ENCODE measurements at regions not wholly inside any gene's neighbourhood (a gene's known extent, or its start where the extent isn't known, plus 50 kb on each side); places are given as distances from the start of the nearest gene placed in this dataset.

DNA sequence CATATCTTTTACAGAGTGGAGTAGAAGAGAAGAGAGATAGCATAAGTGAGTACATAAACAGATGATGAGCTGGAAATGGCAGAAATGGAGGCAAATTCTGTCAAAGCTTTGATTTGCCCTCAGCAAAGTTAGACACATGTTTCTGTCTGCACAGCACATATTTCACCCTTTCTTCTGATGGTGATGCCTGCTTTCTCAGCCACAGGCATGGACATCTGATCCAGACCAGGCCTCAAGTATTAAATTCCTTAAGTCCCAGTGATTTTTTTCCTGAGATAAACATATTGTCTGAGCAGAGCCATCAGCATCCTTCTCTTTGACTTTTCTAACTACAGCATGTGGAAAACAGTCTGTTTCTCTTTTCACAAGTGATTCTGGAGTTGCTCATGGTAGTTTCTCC, 409.8 kb downstream of the MAN2A1 start:
- no peak overlapping the region for H3K27ac ChIP-seq (replicated peaks)
- TF ChIP-seq, protein P1, sequence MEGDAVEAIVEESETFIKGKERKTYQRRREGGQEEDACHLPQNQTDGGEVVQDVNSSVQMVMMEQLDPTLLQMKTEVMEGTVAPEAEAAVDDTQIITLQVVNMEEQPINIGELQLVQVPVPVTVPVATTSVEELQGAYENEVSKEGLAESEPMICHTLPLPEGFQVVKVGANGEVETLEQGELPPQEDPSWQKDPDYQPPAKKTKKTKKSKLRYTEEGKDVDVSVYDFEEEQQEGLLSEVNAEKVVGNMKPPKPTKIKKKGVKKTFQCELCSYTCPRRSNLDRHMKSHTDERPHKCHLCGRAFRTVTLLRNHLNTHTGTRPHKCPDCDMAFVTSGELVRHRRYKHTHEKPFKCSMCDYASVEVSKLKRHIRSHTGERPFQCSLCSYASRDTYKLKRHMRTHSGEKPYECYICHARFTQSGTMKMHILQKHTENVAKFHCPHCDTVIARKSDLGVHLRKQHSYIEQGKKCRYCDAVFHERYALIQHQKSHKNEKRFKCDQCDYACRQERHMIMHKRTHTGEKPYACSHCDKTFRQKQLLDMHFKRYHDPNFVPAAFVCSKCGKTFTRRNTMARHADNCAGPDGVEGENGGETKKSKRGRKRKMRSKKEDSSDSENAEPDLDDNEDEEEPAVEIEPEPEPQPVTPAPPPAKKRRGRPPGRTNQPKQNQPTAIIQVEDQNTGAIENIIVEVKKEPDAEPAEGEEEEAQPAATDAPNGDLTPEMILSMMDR (IDR thresholded peaks at IDR 0.05; ENCODE audit: insufficient read depth, low read length) = no peak
- TF ChIP-seq POLR2AphosphoS5 (IDR thresholded peaks at IDR 0.05; ENCODE audit: low read depth) (no peak), GABPA (IDR thresholded peaks at IDR 0.05; ENCODE audit: low read depth) (no peak)
- DNase-seq (ENCODE audit: low read depth in 1 of 2, low spot score in 1 of 2) = no peak
- H3K4me3 ChIP-seq (replicated peaks; ENCODE audit: insufficient read depth, low read length) = no peak overlapping the region
- H3K27me3 ChIP-seq (ENCODE audit: insufficient read depth, poor library complexity, severe bottlenecking) = no peaks in the 10 kb centered on the region

DNA sequence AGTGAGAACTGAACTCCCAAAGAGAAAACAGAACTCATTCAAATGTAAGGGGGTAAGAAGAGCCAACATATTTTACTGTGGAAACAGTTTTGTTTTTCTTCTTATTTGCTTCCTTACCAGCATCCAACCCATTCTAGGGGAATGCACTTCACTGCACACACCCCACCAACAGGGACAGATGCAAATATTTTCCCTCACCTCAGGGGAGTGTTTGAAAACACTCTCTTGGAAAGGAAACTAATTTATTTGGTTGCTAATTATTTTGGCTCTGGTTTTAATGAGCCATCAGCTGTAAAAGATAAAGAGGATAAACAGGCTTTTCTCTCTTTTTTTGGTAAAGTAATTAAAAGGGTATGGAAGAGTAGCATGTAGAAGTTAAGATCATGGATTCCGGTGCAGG, 413.4 kb downstream of the MAN2A1 start:
- no peak overlapping the region for H3K27ac ChIP-seq (replicated peaks)
- no peak for DNase-seq (ENCODE audit: low read depth in 1 of 2, low spot score in 1 of 2)
- H3K4me3 ChIP-seq (replicated peaks; ENCODE audit: insufficient read depth, low read length) = no peak overlapping the region
- TF ChIP-seq, protein P2, sequence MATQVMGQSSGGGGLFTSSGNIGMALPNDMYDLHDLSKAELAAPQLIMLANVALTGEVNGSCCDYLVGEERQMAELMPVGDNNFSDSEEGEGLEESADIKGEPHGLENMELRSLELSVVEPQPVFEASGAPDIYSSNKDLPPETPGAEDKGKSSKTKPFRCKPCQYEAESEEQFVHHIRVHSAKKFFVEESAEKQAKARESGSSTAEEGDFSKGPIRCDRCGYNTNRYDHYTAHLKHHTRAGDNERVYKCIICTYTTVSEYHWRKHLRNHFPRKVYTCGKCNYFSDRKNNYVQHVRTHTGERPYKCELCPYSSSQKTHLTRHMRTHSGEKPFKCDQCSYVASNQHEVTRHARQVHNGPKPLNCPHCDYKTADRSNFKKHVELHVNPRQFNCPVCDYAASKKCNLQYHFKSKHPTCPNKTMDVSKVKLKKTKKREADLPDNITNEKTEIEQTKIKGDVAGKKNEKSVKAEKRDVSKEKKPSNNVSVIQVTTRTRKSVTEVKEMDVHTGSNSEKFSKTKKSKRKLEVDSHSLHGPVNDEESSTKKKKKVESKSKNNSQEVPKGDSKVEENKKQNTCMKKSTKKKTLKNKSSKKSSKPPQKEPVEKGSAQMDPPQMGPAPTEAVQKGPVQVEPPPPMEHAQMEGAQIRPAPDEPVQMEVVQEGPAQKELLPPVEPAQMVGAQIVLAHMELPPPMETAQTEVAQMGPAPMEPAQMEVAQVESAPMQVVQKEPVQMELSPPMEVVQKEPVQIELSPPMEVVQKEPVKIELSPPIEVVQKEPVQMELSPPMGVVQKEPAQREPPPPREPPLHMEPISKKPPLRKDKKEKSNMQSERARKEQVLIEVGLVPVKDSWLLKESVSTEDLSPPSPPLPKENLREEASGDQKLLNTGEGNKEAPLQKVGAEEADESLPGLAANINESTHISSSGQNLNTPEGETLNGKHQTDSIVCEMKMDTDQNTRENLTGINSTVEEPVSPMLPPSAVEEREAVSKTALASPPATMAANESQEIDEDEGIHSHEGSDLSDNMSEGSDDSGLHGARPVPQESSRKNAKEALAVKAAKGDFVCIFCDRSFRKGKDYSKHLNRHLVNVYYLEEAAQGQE (IDR thresholded peaks at IDR 0.05; ENCODE audit: insufficient replicate concordance, low read depth) = no peak
- TF ChIP-seq GABPA (IDR thresholded peaks at IDR 0.05; ENCODE audit: low read depth) = no peak
- TF ChIP-seq, protein P1 (IDR thresholded peaks at IDR 0.05; ENCODE audit: insufficient read depth, low read length) = no peak
- no peak for TF ChIP-seq SPI1 (IDR thresholded peaks at IDR 0.05; ENCODE audit: borderline replicate concordance, low read depth)
- TF ChIP-seq POLR2AphosphoS5 (IDR thresholded peaks at IDR 0.05; ENCODE audit: low read depth) = no peak
- H3K27me3 ChIP-seq (ENCODE audit: insufficient read depth, poor library complexity, severe bottlenecking) = no peaks in the 10 kb centered on the region

DNA sequence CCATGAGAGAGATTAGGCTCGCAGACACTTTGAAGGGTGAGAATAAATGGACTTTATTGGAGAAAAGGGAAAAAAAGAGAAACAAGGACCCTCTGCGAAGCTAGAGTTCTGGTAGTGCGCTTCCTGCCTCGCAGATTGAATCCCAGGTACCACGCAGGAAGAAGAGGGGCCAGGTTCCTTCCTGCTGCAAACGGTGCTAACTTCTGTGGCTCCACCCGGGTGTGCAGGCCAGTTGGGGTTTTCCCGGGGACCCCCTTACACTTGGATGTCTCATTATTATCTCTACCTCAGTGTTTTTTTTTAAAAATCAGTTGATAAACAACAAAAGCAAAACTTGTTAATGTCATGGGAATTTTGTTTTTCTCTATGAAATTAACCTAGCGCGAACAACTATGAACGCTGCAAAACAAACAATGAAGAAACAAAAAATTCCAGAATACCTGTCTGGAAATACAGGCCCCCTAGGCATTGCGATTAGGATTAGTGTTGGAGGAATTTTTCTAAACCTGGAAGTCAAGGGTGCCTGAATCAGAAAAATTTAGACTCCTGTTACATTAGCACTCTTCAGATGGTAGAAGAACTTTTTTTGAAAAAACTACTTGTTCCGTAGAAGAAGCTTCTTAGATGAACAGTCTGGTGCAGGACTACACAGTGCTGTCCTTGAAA, 414.5 kb downstream of the MAN2A1 start:
- Histone ChIP-seq H3K27ac (replicated peaks) (no peak overlapping the region), H3K27me3 (ENCODE audit: insufficient read depth, poor library complexity, severe bottlenecking) (no peaks in the 10 kb centered on the region), H3K4me3 (replicated peaks; ENCODE audit: insufficient read depth, low read length) (no peak overlapping the region)
- no peak for DNase-seq (ENCODE audit: low read depth in 1 of 2, low spot score in 1 of 2)
- no peak for TF ChIP-seq POLR2AphosphoS5 (IDR thresholded peaks at IDR 0.05; ENCODE audit: low read depth)
- TF ChIP-seq, protein P1 (IDR thresholded peaks at IDR 0.05; ENCODE audit: insufficient read depth, low read length) = no peak
- TF ChIP-seq GABPA (IDR thresholded peaks at IDR 0.05; ENCODE audit: low read depth) = no peak
- no peak for TF ChIP-seq SPI1 (IDR thresholded peaks at IDR 0.05; ENCODE audit: borderline replicate concordance, low read depth)
- TF ChIP-seq, protein P2 (IDR thresholded peaks at IDR 0.05; ENCODE audit: insufficient replicate concordance, low read depth) = no peak
